ENCODE measurements at regions not wholly inside any gene's neighbourhood (a gene's known extent, or its start where the extent isn't known, plus 50 kb on each side); places are given as distances from the start of the nearest gene placed in this dataset.

- no peak for ATAC-seq
- TF ChIP-seq TOX (CRISPR knock-in tag; IDR thresholded peaks at IDR 0.05; ENCODE audit: borderline replicate concordance) (no peak), BACH2 (CRISPR knock-in tag; IDR thresholded peaks at IDR 0.05; ENCODE audit: borderline replicate concordance) (no peak), CSRNP3 (CRISPR knock-in tag; IDR thresholded peaks at IDR 0.05) (no peak), GLIS3 (CRISPR knock-in tag; IDR thresholded peaks at IDR 0.05) (no peak), PPARA (CRISPR knock-in tag; IDR thresholded peaks at IDR 0.05; ENCODE audit: borderline replicate concordance) (no peak), CSDC2 (CRISPR knock-in tag; IDR thresholded peaks at IDR 0.05) (no peak), RARB (CRISPR knock-in tag; IDR thresholded peaks at IDR 0.05) (no peak), ESRRG (CRISPR knock-in tag; IDR thresholded peaks at IDR 0.05) (no peak)
Measured at GRCh38 chr13:106753251-106753650, 185.3 kb upstream of the ARGLU1 start.

- no peak for ATAC-seq
- TF ChIP-seq GLIS3 (CRISPR knock-in tag; IDR thresholded peaks at IDR 0.05): no peak
- TF ChIP-seq CSDC2 (CRISPR knock-in tag; IDR thresholded peaks at IDR 0.05): no peak
- TF ChIP-seq BACH2 (CRISPR knock-in tag; IDR thresholded peaks at IDR 0.05; ENCODE audit: borderline replicate concordance): no peak
- TF ChIP-seq PATZ1 (CRISPR knock-in tag; IDR thresholded peaks at IDR 0.05; ENCODE audit: borderline replicate concordance): no peak
- no peak for TF ChIP-seq TCF4 (CRISPR knock-in tag; IDR thresholded peaks at IDR 0.05; ENCODE audit: borderline replicate concordance)
- TF ChIP-seq ESRRG (CRISPR knock-in tag; IDR thresholded peaks at IDR 0.05): no peak
- TF ChIP-seq TSHZ2 (CRISPR knock-in tag; IDR thresholded peaks at IDR 0.05): no peak
- no peak for TF ChIP-seq POU6F1 (CRISPR knock-in tag; IDR thresholded peaks at IDR 0.05; ENCODE audit: borderline replicate concordance, low read depth)
- TF ChIP-seq SNAI2 (CRISPR knock-in tag; IDR thresholded peaks at IDR 0.05): no peak
- no peak for TF ChIP-seq ZNF565 (CRISPR knock-in tag; conservative IDR thresholded peaks at IDR 0.05; ENCODE audit: low read depth)
- no peak for TF ChIP-seq ZFP3 (CRISPR knock-in tag; IDR thresholded peaks at IDR 0.05)
- no peak for TF ChIP-seq CREB5 (CRISPR knock-in tag; IDR thresholded peaks at IDR 0.05; ENCODE audit: low read depth)
- TF ChIP-seq TOX (CRISPR knock-in tag; IDR thresholded peaks at IDR 0.05; ENCODE audit: borderline replicate concordance): no peak
- TF ChIP-seq ZNF70 (CRISPR knock-in tag; IDR thresholded peaks at IDR 0.05): no peak
- TF ChIP-seq ZNF8 (CRISPR knock-in tag; IDR thresholded peaks at IDR 0.05): no peak
- TF ChIP-seq OSR1 (CRISPR knock-in tag; IDR thresholded peaks at IDR 0.05): no peak
- no peak for TF ChIP-seq ISL1 (CRISPR knock-in tag; IDR thresholded peaks at IDR 0.05)
- TF ChIP-seq RARB (CRISPR knock-in tag; IDR thresholded peaks at IDR 0.05): no peak
- no peak for TF ChIP-seq ARNTL (CRISPR knock-in tag; IDR thresholded peaks at IDR 0.05; ENCODE audit: borderline replicate concordance, low read depth)
Measured at GRCh38 chr13:106752584-106753170, 184.7 kb upstream of the ARGLU1 start.

GRCh38 chr13:106748785-106749184 is 180.8 kb upstream of the ARGLU1 start:
- ATAC-seq: no peak
- TF ChIP-seq TOX (CRISPR knock-in tag; IDR thresholded peaks at IDR 0.05; ENCODE audit: borderline replicate concordance) (no peak), CSDC2 (CRISPR knock-in tag; IDR thresholded peaks at IDR 0.05) (no peak), GLIS3 (CRISPR knock-in tag; IDR thresholded peaks at IDR 0.05) (no peak), TSHZ2 (CRISPR knock-in tag; IDR thresholded peaks at IDR 0.05) (no peak), ZC3H10 (CRISPR knock-in tag; IDR thresholded peaks at IDR 0.05) (no peak), ESRRG (CRISPR knock-in tag; IDR thresholded peaks at IDR 0.05) (no peak), PPARA (CRISPR knock-in tag; IDR thresholded peaks at IDR 0.05; ENCODE audit: borderline replicate concordance) (no peak), TCF4 (CRISPR knock-in tag; IDR thresholded peaks at IDR 0.05; ENCODE audit: borderline replicate concordance) (no peak), ZNF70 (CRISPR knock-in tag; IDR thresholded peaks at IDR 0.05) (no peak), BACH2 (CRISPR knock-in tag; IDR thresholded peaks at IDR 0.05; ENCODE audit: borderline replicate concordance) (no peak), POU6F1 (CRISPR knock-in tag; IDR thresholded peaks at IDR 0.05; ENCODE audit: borderline replicate concordance, low read depth) (no peak), OSR1 (CRISPR knock-in tag; IDR thresholded peaks at IDR 0.05) (no peak), ZFP3 (CRISPR knock-in tag; IDR thresholded peaks at IDR 0.05) (no peak), ZFP30 (CRISPR knock-in tag; IDR thresholded peaks at IDR 0.05) (no peak)
